Mesenchymal stem cell (in vitro differentiated cells and primary cell): ENCODE measurements at regions not wholly inside any gene's neighbourhood (a gene's known extent, or its start where the extent isn't known, plus 50 kb on each side); places are given as distances from the start of the nearest gene placed in this dataset.

Source experiments
- DNase-seq: peaks from one replicate; pipeline ENCODE4 v3.0.0-alpha.2; 2013
- H2AFZ ChIP-seq: one replicate; pipeline ENCODE4 v1.6.1; 2013; ENCODE audit warnings: low read depth, mild to moderate bottlenecking, control low read depth, inconsistent platforms, low read length, moderate library complexity
- H2AK5ac ChIP-seq: 2 replicates; pipeline ENCODE4 v1.6.1; 2013; ENCODE audit warnings: low read length, moderate library complexity, mild to moderate bottlenecking, inconsistent platforms; ENCODE audit not compliant: severe bottlenecking
- H2BK120ac ChIP-seq: one replicate; pipeline ENCODE4 v1.6.1; 2013; ENCODE audit warnings: low read depth, mild to moderate bottlenecking, inconsistent platforms, low read length, moderate library complexity
- H2BK12ac ChIP-seq, 2 experiments: one replicate each; pipeline ENCODE4 v1.6.1; 2013; ENCODE audit warnings: inconsistent platforms in 2 of 2, low read length in 2 of 2, mild to moderate bottlenecking in 2 of 2, moderate library complexity in 2 of 2, control low read depth in 1 of 2
- H2BK15ac ChIP-seq: one replicate; pipeline ENCODE4 v1.6.1; 2013; ENCODE audit warnings: mild to moderate bottlenecking, low read depth, inconsistent platforms; ENCODE audit not compliant: poor library complexity, severe bottlenecking
- H2BK5ac ChIP-seq: 2 replicates; pipeline ENCODE4 v1.6.1; 2013; ENCODE audit warnings: low read depth, mild to moderate bottlenecking, low read length, control low read depth, inconsistent platforms; ENCODE audit not compliant: poor library complexity, severe bottlenecking
- H3K14ac ChIP-seq, 2 experiments: one replicate each; pipeline ENCODE4 v1.6.1; 2013; ENCODE audit warnings: inconsistent platforms in 2 of 2, low read length in 2 of 2, control low read depth in 1 of 2, mild to moderate bottlenecking in 1 of 2, moderate library complexity in 1 of 2
- H3K18ac ChIP-seq, 2 experiments: one replicate each; pipeline ENCODE4 v1.6.1; 2013; ENCODE audit warnings: inconsistent platforms in 2 of 2, low read length in 2 of 2, control low read depth in 1 of 2, low read depth in 1 of 2, mild to moderate bottlenecking in 1 of 2
- H3K23ac ChIP-seq, 2 experiments: one replicate each; pipeline ENCODE4 v1.6.1; 2013; ENCODE audit warnings: inconsistent platforms in 2 of 2, low read length in 2 of 2, mild to moderate bottlenecking in 2 of 2, moderate library complexity in 2 of 2, control low read depth in 1 of 2
- H3K27ac ChIP-seq: 2 replicates; pipeline ENCODE4 v1.5.1; 2013; ENCODE audit warnings: mild to moderate bottlenecking, moderate library complexity, low read length, control low read depth, inconsistent platforms; ENCODE audit not compliant: poor library complexity, severe bottlenecking
- H3K27me3 ChIP-seq, 2 experiments: 2 replicates each; pipeline versions ENCODE4 v1.6.1 to v1.7.0; 2013; ENCODE audit warnings: low read length in 2 of 2, mild to moderate bottlenecking in 2 of 2, moderate library complexity in 2 of 2, control low read depth in 1 of 2, inconsistent platforms in 1 of 2; ENCODE audit not compliant: control insufficient read depth in 1 of 2, insufficient read depth in 1 of 2
- H3K36me3 ChIP-seq, 2 experiments: 2 replicates each; pipeline versions ENCODE4 v1.6.1 to v1.7.0; 2013; ENCODE audit warnings: low read length in 2 of 2, control low read depth in 1 of 2, inconsistent platforms in 1 of 2, low read depth in 1 of 2, mild to moderate bottlenecking in 1 of 2; ENCODE audit not compliant: insufficient read depth in 2 of 2, control insufficient read depth in 1 of 2
- H3K4ac ChIP-seq, 2 experiments: one replicate each; pipeline ENCODE4 v1.6.1; 2013; ENCODE audit warnings: inconsistent platforms in 2 of 2, low read length in 2 of 2, mild to moderate bottlenecking in 2 of 2, moderate library complexity in 2 of 2, control low read depth in 1 of 2, low read depth in 1 of 2
- H3K4me1 ChIP-seq: 2 replicates; pipeline ENCODE4 v1.6.1; 2013; ENCODE audit warnings: low read depth, low read length, control low read depth; ENCODE audit not compliant: control insufficient read depth, insufficient read depth
- H3K4me2 ChIP-seq: 2 replicates; pipeline ENCODE4 v1.6.1; 2013; ENCODE audit warnings: low read length, mild to moderate bottlenecking, inconsistent platforms; ENCODE audit not compliant: poor library complexity, severe bottlenecking
- H3K4me3 ChIP-seq, 2 experiments: 2 replicates each; pipeline versions ENCODE4 v1.5.1 to v1.7.0; 2013; ENCODE audit warnings: low read length in 2 of 2, mild to moderate bottlenecking in 2 of 2, control low read depth in 1 of 2, low read depth in 1 of 2; ENCODE audit not compliant: insufficient read depth in 1 of 2
- H3K79me1 ChIP-seq: replicated peaks from 2 replicates; pipeline ENCODE4 v1.6.1; 2013; ENCODE audit warnings: mild to moderate bottlenecking, control low read depth, low read length, inconsistent platforms; ENCODE audit not compliant: poor library complexity, severe bottlenecking
- H3K9ac ChIP-seq: 2 replicates; pipeline ENCODE4 v1.7.0; 2013; ENCODE audit warnings: mild to moderate bottlenecking, low read length, moderate library complexity
- H3K9me3 ChIP-seq: 2 replicates; pipeline ENCODE4 v1.7.0; 2013; ENCODE audit warnings: mild to moderate bottlenecking, low read length; ENCODE audit not compliant: control insufficient read depth
- H4K8ac ChIP-seq: one replicate; pipeline ENCODE4 v1.6.1; 2013; ENCODE audit warnings: inconsistent platforms, mild to moderate bottlenecking, low read length, moderate library complexity
- H4K91ac ChIP-seq: one replicate; pipeline ENCODE4 v1.6.1; 2013; ENCODE audit warnings: mild to moderate bottlenecking, low read length, inconsistent platforms
- WGBS: methylation state at CpG from one replicate; pipeline ENCODE4 v1.1.7; 2013; ENCODE audit warnings: mixed read lengths; 5-methylcytosine and 5-hydroxymethylcytosine counted together

GRCh38 chr5:153425914-153426313 is 64.6 kb upstream of the GRIA1 start:
- Histone ChIP-seq H3K79me1 (no peaks in the 10 kb centered on the region), H4K91ac (no peak overlapping the region), H3K4me2 (no peak overlapping the region), H3K4ac (no peak overlapping the region), H3K27ac (no peak overlapping the region), H3K23ac (no peak overlapping the region), H3K4me3 (no peak overlapping the region), H4K8ac (no peak overlapping the region), H3K9me3 (peaks cover 3% of the 10 kb centered on the region), H2BK15ac (no peak overlapping the region), H3K9ac (no peak overlapping the region), H2BK5ac (no peak overlapping the region), H3K18ac (no peak overlapping the region), H3K27me3 (no peaks in the 10 kb centered on the region), H3K36me3 (no peaks in the 10 kb centered on the region), H3K14ac (no peak overlapping the region), H2BK120ac (no peak overlapping the region), H2BK12ac (no peak overlapping the region), H2AFZ (no peak overlapping the region), H2AK5ac (no peak overlapping the region), H3K4me1 (no peaks in the 10 kb centered on the region)
- WGBS, result 57% methylated on average over 1 of the region's 1 CpG
- no peak for DNase-seq

- no peak overlapping the region for H2AFZ ChIP-seq
- H3K4me1 ChIP-seq, result no peaks in the 10 kb centered on the region
- no peaks in the 10 kb centered on the region for H3K79me1 ChIP-seq
- WGBS, result 83% methylated on average over 1 of the region's 1 CpG
- no peak overlapping the region for H3K23ac ChIP-seq
- H3K9me3 ChIP-seq, result peaks cover under 1% of the 10 kb centered on the region
- H4K91ac ChIP-seq, result no peak overlapping the region
- H3K4ac ChIP-seq, result no peak overlapping the region
- DNase-seq, result no peak
- H3K4me3 ChIP-seq, result no peak overlapping the region
- H3K27me3 ChIP-seq, result no peaks in the 10 kb centered on the region
- H2BK5ac ChIP-seq, result no peak overlapping the region
- no peak overlapping the region for H3K18ac ChIP-seq
- H3K9ac ChIP-seq, result no peak overlapping the region
- H3K27ac ChIP-seq, result no peak overlapping the region
- H3K4me2 ChIP-seq, result no peak overlapping the region
- H2BK12ac ChIP-seq, result no peak overlapping the region
- H2BK120ac ChIP-seq, result no peak overlapping the region
- no peaks in the 10 kb centered on the region for H3K36me3 ChIP-seq
- H4K8ac ChIP-seq, result no peak overlapping the region
- no peak overlapping the region for H3K14ac ChIP-seq
- H2AK5ac ChIP-seq, result no peak overlapping the region
- no peak overlapping the region for H2BK15ac ChIP-seq
These were observed 60.6 kb upstream of the GRIA1 start for GRCh38 chr5:153429761-153430380.

- no peak overlapping the region for H2BK120ac ChIP-seq
- H3K14ac ChIP-seq, result no peak overlapping the region
- H3K79me1 ChIP-seq, result no peaks in the 10 kb centered on the region
- no peaks in the 10 kb centered on the region for H3K36me3 ChIP-seq
- H3K9me3 ChIP-seq, result no peaks in the 10 kb centered on the region
- H3K9ac ChIP-seq, result no peak overlapping the region
- H3K18ac ChIP-seq, result no peak overlapping the region
- no peak for DNase-seq
- no peak overlapping the region for H3K4me3 ChIP-seq
- H2BK15ac ChIP-seq, result no peak overlapping the region
- no peak overlapping the region for H2BK5ac ChIP-seq
- H3K27me3 ChIP-seq, result no peaks in the 10 kb centered on the region
- no peak overlapping the region for H2AK5ac ChIP-seq
- H3K4ac ChIP-seq, result no peak overlapping the region
- H3K4me1 ChIP-seq, result no peaks in the 10 kb centered on the region
- H3K4me2 ChIP-seq, result no peak overlapping the region
- H3K23ac ChIP-seq, result no peak overlapping the region
- H2BK12ac ChIP-seq, result no peak overlapping the region
- H2AFZ ChIP-seq, result no peak overlapping the region
- no peak overlapping the region for H4K8ac ChIP-seq
- 86% methylated on average over 3 of the region's 3 CpGs for WGBS
- H3K27ac ChIP-seq, result no peak overlapping the region
- H4K91ac ChIP-seq, result no peak overlapping the region
These were observed 57.9 kb upstream of the GRIA1 start for GRCh38 chr5:153432583-153432982.

- Histone ChIP-seq H3K14ac (no peak overlapping the region), H3K27me3 (no peaks in the 10 kb centered on the region), H2BK15ac (no peak overlapping the region), H3K79me1 (no peaks in the 10 kb centered on the region), H3K4ac (no peak overlapping the region), H2BK12ac (no peak overlapping the region), H3K18ac (no peak overlapping the region), H4K8ac (no peak overlapping the region), H3K4me2 (no peak overlapping the region), H3K9ac (no peak overlapping the region), H3K4me1 (no peaks in the 10 kb centered on the region), H2AFZ (no peak overlapping the region), H2BK5ac (no peak overlapping the region), H3K9me3 (no peaks in the 10 kb centered on the region), H2AK5ac (no peak overlapping the region), H4K91ac (no peak overlapping the region), H3K36me3 (no peaks in the 10 kb centered on the region), H3K23ac (no peak overlapping the region), H2BK120ac (no peak overlapping the region), H3K27ac (no peak overlapping the region), H3K4me3 (no peak overlapping the region)
- no peak for DNase-seq
These were observed 53.2 kb upstream of the GRIA1 start for GRCh38 chr5:153437251-153437650.
